H54 (cell line): ENCODE measurements at regions not wholly inside any gene's neighbourhood (a gene's known extent, or its start where the extent isn't known, plus 50 kb on each side); places are given as distances from the start of the nearest gene placed in this dataset.

Experiments used
- DNase-seq: peaks from one replicate; pipeline ENCODE4 v3.0.0; 2011; ENCODE audit warnings: low spot score, mixed read lengths; ENCODE audit not compliant: insufficient read length
- FAIRE-seq: peaks from 3 replicates; lab custom pipeline; 2011; peaks lifted over from hg19 to GRCh38; lab: Jason Lieb, UNC
- POLR2A ChIP-seq: IDR thresholded peaks from 2 replicates; pipeline ENCODE4 v1.6.1; 2011; ENCODE audit warnings: low read depth, mild to moderate bottlenecking, low read length

GRCh38 chr10:4129866-4130477, 345.0 kb upstream of the KLF6 start:
- no peak for FAIRE-seq
- no peak for DNase-seq
- TF ChIP-seq POLR2A = no peak

GRCh38 chr10:4127518-4128315, 342.7 kb upstream of the KLF6 start:
- DNase-seq (no peak), FAIRE-seq (no peak)
- no peak for TF ChIP-seq POLR2A

- TF ChIP-seq POLR2A = no peak
- FAIRE-seq (no peak), DNase-seq (no peak)
These were observed 340.8 kb upstream of the KLF6 start for GRCh38 chr10:4125776-4126175.

GRCh38 chr10:4121502-4122380, 336.7 kb upstream of the KLF6 start:
- no peak for FAIRE-seq
- DNase-seq = no peak
- TF ChIP-seq POLR2A = no peak

GRCh38 chr10:4120096-4120853, 335.3 kb upstream of the KLF6 start:
- FAIRE-seq (no peak), DNase-seq (no peak)
- TF ChIP-seq POLR2A = no peak

- no peak for FAIRE-seq
- no peak for DNase-seq
- TF ChIP-seq POLR2A = no peak
These were observed 334.1 kb upstream of the KLF6 start for GRCh38 chr10:4119107-4119506.

- DNase-seq = no peak
These were observed 332.6 kb upstream of the KLF6 start for GRCh38 chr10:4117604-4118003.

GRCh38 chr10:4111643-4112042, 326.6 kb upstream of the KLF6 start:
- no peak for FAIRE-seq
- no peak for DNase-seq
- no peak for TF ChIP-seq POLR2A

More at GRCh38 chr10:4117604-4118003, 332.6 kb upstream of the KLF6 start:
- no peak for TF ChIP-seq POLR2A
- no peak for FAIRE-seq

GRCh38 chr10:4109469-4109868, 324.5 kb upstream of the KLF6 start:
- no peak for FAIRE-seq
- DNase-seq = no peak
- TF ChIP-seq POLR2A = no peak

GRCh38 chr10:4108693-4109092, 323.7 kb upstream of the KLF6 start:
- no peak for TF ChIP-seq POLR2A
- FAIRE-seq = no peak
- DNase-seq = no peak

GRCh38 chr10:4107285-4107851, 322.4 kb upstream of the KLF6 start:
- FAIRE-seq (no peak), DNase-seq (no peak)
- no peak for TF ChIP-seq POLR2A

GRCh38 chr10:4103603-4104002, 318.6 kb upstream of the KLF6 start:
- TF ChIP-seq POLR2A = no peak
- DNase-seq (no peak), FAIRE-seq (no peak)

GRCh38 chr10:4102802-4103344, 317.9 kb upstream of the KLF6 start:
- FAIRE-seq (no peak), DNase-seq (no peak)
- no peak for TF ChIP-seq POLR2A
